Activated CD4-positive, alpha-beta T cell treated with anti-CD3 and anti-CD28 coated beads, Interleukin-2, amount 10 ng/mL, durations not matched to agents 24 days and 14 days (primary cell): ENCODE measurements at regions not wholly inside any gene's neighbourhood (a gene's known extent, or its start where the extent isn't known, plus 50 kb on each side); places are given as distances from the start of the nearest gene placed in this dataset.

Experiments used
- DNase-seq: peaks from one replicate; pipeline ENCODE4 v3.0.0; 2022
- H3K27ac Mint-ChIP-seq: one replicate; pipeline ENCODE4 v1.8.0; 2022; ENCODE audit warnings: mild to moderate bottlenecking, mixed read lengths
- H3K27me3 Mint-ChIP-seq: one replicate; pipeline ENCODE4 v1.8.0; 2022; ENCODE audit warnings: mixed read lengths
- H3K36me3 Mint-ChIP-seq: one replicate; pipeline ENCODE4 v1.8.0; 2022; ENCODE audit warnings: low read depth, mild to moderate bottlenecking, mixed read lengths
- H3K4me1 Mint-ChIP-seq: one replicate; pipeline ENCODE4 v1.8.0; 2021; ENCODE audit warnings: mixed read lengths
- H3K4me3 Mint-ChIP-seq: one replicate; pipeline ENCODE4 v1.8.0; 2022; ENCODE audit warnings: mild to moderate bottlenecking, moderate library complexity, mixed read lengths
- H3K9me3 Mint-ChIP-seq: one replicate; pipeline ENCODE4 v1.8.0; 2021; ENCODE audit warnings: mixed read lengths
- intact Hi-C: fragments of 100-400 bp; cut with micrococcal nuclease; formaldehyde crosslinking; loops from one replicate; pipeline ENCODE4 v1.15.1; 2023

GRCh38 chr5:128673970-128674369 is 135.9 kb upstream of the FBN2 start:
- DNase-seq, result no peak
- H3K27ac Mint-ChIP-seq, result no peak overlapping the region
- no peaks in the 10 kb centered on the region for H3K4me1 Mint-ChIP-seq
- H3K36me3 Mint-ChIP-seq, result no peaks in the 10 kb centered on the region
- peaks cover 3% of the 10 kb centered on the region for H3K9me3 Mint-ChIP-seq
- intact Hi-C loops, result loop anchor here (5.0 kb wide), 2 partner anchors 927 to 1112 kb away; no protein-coding TSS in a partner anchor
- H3K27me3 Mint-ChIP-seq, result no peaks in the 10 kb centered on the region
- H3K4me3 Mint-ChIP-seq, result no peak overlapping the region

GRCh38 chr5:128674837-128675446 is 136.9 kb upstream of the FBN2 start:
- DNase-seq, result peak; percentile 77
- H3K9me3 Mint-ChIP-seq, result peaks cover 3% of the 10 kb centered on the region
- H3K27ac Mint-ChIP-seq, result no peak overlapping the region
- no peak overlapping the region for H3K4me3 Mint-ChIP-seq
- H3K27me3 Mint-ChIP-seq, result no peaks in the 10 kb centered on the region
- H3K36me3 Mint-ChIP-seq, result no peaks in the 10 kb centered on the region
- intact Hi-C loops, result loop anchor here (1.0 to 5.0 kb wide), 3 partner anchors 462 to 1113 kb away; no protein-coding TSS in a partner anchor
- no peaks in the 10 kb centered on the region for H3K4me1 Mint-ChIP-seq

DNA sequence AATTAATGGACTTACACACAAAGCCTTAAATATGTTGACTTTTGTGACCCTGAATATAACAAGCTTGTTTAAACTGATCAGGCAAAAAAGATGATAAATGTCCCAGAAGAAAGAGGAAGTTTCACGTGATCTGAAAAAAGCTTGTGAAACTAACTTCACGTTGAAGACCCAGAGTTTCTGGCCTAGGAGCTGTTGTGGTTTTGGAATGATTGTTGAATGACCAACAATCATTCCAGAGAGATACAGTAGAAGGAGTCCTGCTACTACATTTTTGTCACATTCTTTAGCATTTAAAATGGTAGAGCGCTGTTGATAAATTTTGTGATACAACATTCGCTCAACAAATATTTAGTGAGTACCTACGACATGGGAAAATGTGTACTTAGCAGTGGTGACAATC is 143.1 kb upstream of the FBN2 start:
- intact Hi-C loops, result no loop called here
- Mint-ChIP-seq H3K36me3 (no peaks in the 10 kb centered on the region), H3K27me3 (no peaks in the 10 kb centered on the region), H3K4me3 (no peak overlapping the region), H3K4me1 (no peaks in the 10 kb centered on the region), H3K27ac (no peak overlapping the region), H3K9me3 (no peaks in the 10 kb centered on the region)
- no peak for DNase-seq

DNA sequence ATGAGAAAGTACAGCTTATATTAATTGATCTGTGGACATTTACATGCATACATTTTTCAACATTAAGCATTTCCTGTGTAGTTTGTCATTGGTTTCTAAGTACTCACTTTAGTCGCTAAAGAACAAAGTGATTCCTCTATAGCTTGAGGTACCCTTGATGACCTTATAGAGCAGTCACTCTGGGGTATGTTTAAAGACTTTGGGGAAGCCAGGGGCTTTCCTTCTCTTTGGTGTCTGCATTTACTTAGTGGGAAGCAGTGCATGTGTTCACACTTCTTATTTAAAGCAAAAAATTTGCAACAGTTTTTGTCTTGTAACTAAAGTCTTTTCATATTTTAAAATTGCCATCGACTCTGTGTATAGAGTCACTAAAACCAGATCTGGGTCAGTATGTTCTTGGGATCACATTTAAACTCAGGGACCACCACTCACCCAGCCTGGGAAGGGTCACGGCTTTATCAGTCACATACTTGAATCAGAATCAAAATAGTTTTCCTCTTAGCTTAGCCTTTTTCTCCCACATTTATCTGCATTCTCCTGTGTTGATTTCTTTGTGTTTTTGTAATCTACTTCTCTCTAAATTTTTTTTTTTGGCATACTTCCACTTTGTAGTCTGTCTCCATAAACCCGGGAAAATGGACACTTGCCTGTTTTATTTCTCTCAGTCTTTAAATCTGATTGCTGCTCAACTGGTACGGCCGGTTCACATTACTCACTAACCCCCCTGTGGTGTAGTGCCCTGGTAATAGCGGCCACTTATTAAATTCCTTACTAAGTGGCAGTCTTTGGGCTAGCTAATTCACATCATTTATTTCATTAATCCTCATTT is 143.9 kb upstream of the FBN2 start:
- no peak overlapping the region for H3K27ac Mint-ChIP-seq
- no peak overlapping the region for H3K4me3 Mint-ChIP-seq
- DNase-seq, result no peak
- H3K4me1 Mint-ChIP-seq, result no peaks in the 10 kb centered on the region
- H3K36me3 Mint-ChIP-seq, result no peaks in the 10 kb centered on the region
- H3K9me3 Mint-ChIP-seq, result no peaks in the 10 kb centered on the region
- intact Hi-C loops, result no loop called here
- H3K27me3 Mint-ChIP-seq, result no peaks in the 10 kb centered on the region

GRCh38 chr5:128682669-128683068 is 144.6 kb upstream of the FBN2 start:
- Mint-ChIP-seq H3K4me1 (no peaks in the 10 kb centered on the region), H3K27me3 (no peaks in the 10 kb centered on the region), H3K4me3 (no peak overlapping the region), H3K27ac (no peak overlapping the region), H3K9me3 (no peaks in the 10 kb centered on the region), H3K36me3 (no peaks in the 10 kb centered on the region)
- intact Hi-C loops, result no loop called here
- peak; percentile 23 for DNase-seq

GRCh38 chr5:128684961-128685360 is 146.9 kb upstream of the FBN2 start:
- H3K27me3 Mint-ChIP-seq, result no peaks in the 10 kb centered on the region
- intact Hi-C loops, result no loop called here

GRCh38 chr5:128687930-128688329 is 149.9 kb upstream of the FBN2 start:
- intact Hi-C loops, result no loop called here
- Mint-ChIP-seq H3K36me3 (no peaks in the 10 kb centered on the region), H3K27me3 (no peaks in the 10 kb centered on the region), H3K4me3 (no peak overlapping the region), H3K9me3 (no peaks in the 10 kb centered on the region), H3K4me1 (no peaks in the 10 kb centered on the region), H3K27ac (no peak overlapping the region)
- no peak for DNase-seq

More at GRCh38 chr5:128684961-128685360, 146.9 kb upstream of the FBN2 start:
- H3K4me3 Mint-ChIP-seq, result no peak overlapping the region
- DNase-seq, result no peak
- H3K4me1 Mint-ChIP-seq, result no peaks in the 10 kb centered on the region
- no peaks in the 10 kb centered on the region for H3K36me3 Mint-ChIP-seq
- H3K27ac Mint-ChIP-seq, result no peak overlapping the region
- no peaks in the 10 kb centered on the region for H3K9me3 Mint-ChIP-seq

DNA sequence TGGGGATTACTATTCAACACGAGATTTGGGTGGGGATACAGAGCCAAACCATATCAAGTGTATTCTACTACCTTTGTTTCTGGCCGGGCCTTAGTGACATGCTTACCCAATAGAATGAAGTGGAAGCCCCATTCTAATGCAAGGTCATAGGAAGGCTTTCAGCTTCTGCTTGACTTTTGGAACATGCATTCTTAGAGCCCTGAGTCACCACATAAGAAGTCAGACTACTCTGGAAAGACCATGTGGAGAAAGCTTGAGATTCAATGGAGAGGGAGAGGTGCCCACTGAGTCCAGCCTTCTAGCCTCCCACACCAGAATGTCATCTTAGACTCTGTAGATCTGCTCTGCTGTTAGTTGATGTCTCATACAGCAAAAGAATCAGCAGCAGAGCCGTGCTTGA is 155.7 kb upstream of the FBN2 start:
- H3K9me3 Mint-ChIP-seq, result no peaks in the 10 kb centered on the region
- no peak overlapping the region for H3K27ac Mint-ChIP-seq
- intact Hi-C loops, result no loop called here

DNA sequence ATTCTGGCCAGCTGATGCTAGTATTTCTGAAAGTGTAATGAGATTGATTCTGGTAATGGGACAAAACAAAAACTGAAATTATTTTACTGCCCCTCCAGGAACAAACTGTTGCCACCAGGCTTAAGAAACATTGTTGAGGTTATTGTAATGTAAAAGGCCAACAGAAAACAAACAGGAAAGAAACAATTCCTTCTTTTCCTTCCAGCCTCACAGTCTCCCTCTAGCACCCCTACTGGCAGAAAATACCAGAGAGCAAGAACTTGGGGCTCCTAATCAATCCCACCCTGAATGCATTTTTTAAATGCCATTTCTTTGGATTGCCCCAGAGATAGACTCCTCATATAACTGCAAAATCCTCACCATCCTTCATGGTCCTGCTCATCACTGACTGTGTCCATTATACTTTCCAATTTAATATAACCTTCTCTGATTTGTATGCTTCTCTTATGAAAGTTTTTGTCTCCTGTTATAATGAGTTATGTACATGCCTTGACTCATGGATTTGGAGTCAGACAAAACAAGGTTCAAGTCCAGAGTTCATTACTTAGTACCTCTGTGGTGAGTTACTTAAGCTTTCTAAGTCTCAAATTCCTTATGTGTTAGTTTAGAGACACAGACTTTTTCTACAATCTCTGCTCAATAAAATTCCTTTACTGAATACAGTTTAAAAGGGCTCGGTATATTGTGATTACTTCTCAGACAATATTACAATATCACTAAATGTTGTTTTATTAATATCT is 157.9 kb upstream of the FBN2 start:
- intact Hi-C loops, result no loop called here
- DNase-seq, result no peak
- Mint-ChIP-seq H3K9me3 (no peaks in the 10 kb centered on the region), H3K36me3 (no peaks in the 10 kb centered on the region), H3K4me1 (no peaks in the 10 kb centered on the region), H3K27ac (no peak overlapping the region), H3K4me3 (no peak overlapping the region), H3K27me3 (no peaks in the 10 kb centered on the region)

More for the DNA sequence above, 155.7 kb upstream of the FBN2 start:
- no peak for DNase-seq
- no peak overlapping the region for H3K4me3 Mint-ChIP-seq
- no peaks in the 10 kb centered on the region for H3K36me3 Mint-ChIP-seq
- no peaks in the 10 kb centered on the region for H3K27me3 Mint-ChIP-seq
- H3K4me1 Mint-ChIP-seq, result no peaks in the 10 kb centered on the region

DNA sequence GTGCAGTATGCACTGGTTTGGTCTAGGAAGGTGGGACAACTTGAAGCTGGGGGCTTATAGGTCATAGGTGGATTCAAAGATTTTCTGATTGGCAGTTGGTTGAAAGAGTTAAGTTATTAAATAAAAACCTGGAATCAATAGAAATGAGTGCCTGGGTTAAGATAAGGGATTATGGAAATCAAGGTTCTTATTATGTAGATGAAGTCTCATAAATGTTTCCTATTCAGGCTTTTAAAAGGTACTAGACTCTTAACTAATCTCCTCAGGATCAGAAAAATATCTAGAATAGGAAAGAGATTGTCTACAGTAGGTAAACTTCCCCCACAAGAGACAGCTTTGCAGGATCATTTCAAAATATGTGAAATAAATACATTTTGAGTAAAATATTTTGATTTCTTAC is 163.3 kb upstream of the FBN2 start:
- no peaks in the 10 kb centered on the region for H3K4me1 Mint-ChIP-seq
- H3K27ac Mint-ChIP-seq, result no peak overlapping the region
- intact Hi-C loops, result no loop called here
- no peaks in the 10 kb centered on the region for H3K27me3 Mint-ChIP-seq
- DNase-seq, result no peak
- no peaks in the 10 kb centered on the region for H3K9me3 Mint-ChIP-seq
- no peaks in the 10 kb centered on the region for H3K36me3 Mint-ChIP-seq
- H3K4me3 Mint-ChIP-seq, result no peak overlapping the region

DNA sequence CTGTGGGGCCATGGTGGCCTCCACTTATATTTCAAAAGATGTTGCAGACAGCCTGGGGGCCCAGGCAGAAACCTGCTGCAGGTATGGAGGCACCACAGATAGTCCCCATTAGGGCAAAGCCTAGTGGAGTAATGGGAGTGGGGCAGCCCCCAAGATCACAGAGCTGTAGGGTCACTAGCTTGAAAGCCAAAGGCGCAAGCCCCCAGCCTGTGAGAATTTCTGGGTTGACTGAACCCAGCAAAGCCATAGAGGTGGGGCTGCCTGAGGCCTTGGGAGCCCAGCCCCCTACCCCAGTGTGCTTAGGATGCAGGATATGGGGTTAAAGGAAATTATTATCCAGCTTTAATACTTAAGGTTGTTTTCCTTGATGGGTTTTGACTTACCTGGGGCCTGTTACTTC is 165.3 kb upstream of the FBN2 start:
- intact Hi-C loops, result no loop called here

GRCh38 chr5:128706269-128706668 is 168.2 kb upstream of the FBN2 start:
- no peaks in the 10 kb centered on the region for H3K9me3 Mint-ChIP-seq
- intact Hi-C loops, result no loop called here
- H3K36me3 Mint-ChIP-seq, result no peaks in the 10 kb centered on the region
- H3K4me3 Mint-ChIP-seq, result no peak overlapping the region
- H3K27ac Mint-ChIP-seq, result no peak overlapping the region
- H3K4me1 Mint-ChIP-seq, result no peaks in the 10 kb centered on the region
- DNase-seq, result no peak
- H3K27me3 Mint-ChIP-seq, result no peaks in the 10 kb centered on the region

More for the DNA sequence above, 165.3 kb upstream of the FBN2 start:
- Mint-ChIP-seq H3K4me1 (no peaks in the 10 kb centered on the region), H3K27me3 (no peaks in the 10 kb centered on the region), H3K9me3 (no peaks in the 10 kb centered on the region), H3K4me3 (no peak overlapping the region), H3K27ac (no peak overlapping the region), H3K36me3 (no peaks in the 10 kb centered on the region)
- DNase-seq, result no peak

GRCh38 chr5:128708841-128709240 is 170.8 kb upstream of the FBN2 start:
- H3K27me3 Mint-ChIP-seq, result no peaks in the 10 kb centered on the region
- H3K27ac Mint-ChIP-seq, result no peak overlapping the region
- no peaks in the 10 kb centered on the region for H3K9me3 Mint-ChIP-seq
- H3K4me3 Mint-ChIP-seq, result no peak overlapping the region
- no peaks in the 10 kb centered on the region for H3K4me1 Mint-ChIP-seq
- intact Hi-C loops, result no loop called here
- H3K36me3 Mint-ChIP-seq, result no peaks in the 10 kb centered on the region
- peak; percentile 2 for DNase-seq

GRCh38 chr5:128711216-128711615 is 173.2 kb upstream of the FBN2 start:
- H3K4me1 Mint-ChIP-seq, result no peaks in the 10 kb centered on the region
- H3K4me3 Mint-ChIP-seq, result no peak overlapping the region
- DNase-seq, result peak; percentile 0
- H3K9me3 Mint-ChIP-seq, result no peaks in the 10 kb centered on the region
- H3K36me3 Mint-ChIP-seq, result no peaks in the 10 kb centered on the region
- H3K27ac Mint-ChIP-seq, result no peak overlapping the region
- intact Hi-C loops, result no loop called here
- H3K27me3 Mint-ChIP-seq, result no peaks in the 10 kb centered on the region
